ENCODE measurements at regions not wholly inside any gene's neighbourhood (a gene's known extent, or its start where the extent isn't known, plus 50 kb on each side); places are given as distances from the start of the nearest gene placed in this dataset.

DNA sequence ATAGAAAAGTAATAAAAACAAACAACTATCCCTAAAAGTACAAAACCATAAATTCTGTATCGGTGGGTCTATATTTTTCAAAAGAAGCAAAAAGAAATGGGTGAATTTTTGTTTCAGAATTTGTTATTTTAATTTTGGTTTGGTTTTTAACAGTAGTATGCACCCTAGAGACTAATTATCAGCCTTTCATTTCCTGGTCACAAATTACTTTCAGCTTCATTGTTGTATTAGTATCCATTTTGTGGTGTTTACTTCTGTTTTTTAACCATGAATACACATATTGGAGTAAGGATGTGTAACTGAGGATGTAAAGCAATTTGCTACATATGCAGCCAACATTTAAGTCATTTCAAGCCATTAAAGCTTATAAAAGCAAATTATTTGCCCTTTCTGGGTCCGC, 97.8 kb downstream of the LUZP4 start:
- H3K4me3 Mint-ChIP-seq: no peak overlapping the region
- CTCF ChIA-PET: no interaction called here
- POLR2A ChIA-PET: no interaction called here
- H3K36me3 Mint-ChIP-seq: no peaks in the 10 kb centered on the region
- no peak for TF ChIP-seq ESRRA (CRISPR knock-in tag; IDR thresholded peaks at IDR 0.05; ENCODE audit: borderline replicate concordance)
- no peak for TF ChIP-seq FOXP1 (CRISPR knock-in tag; IDR thresholded peaks at IDR 0.05; ENCODE audit: borderline replicate concordance)
- peaks cover 2% of the 10 kb centered on the region; the same call in 1 of the 2 replicates for H3K4me1 Mint-ChIP-seq
- ATAC-seq: no peak
- DNase-seq (ENCODE audit: low spot score): no peak
- H3K27ac Mint-ChIP-seq: no peak overlapping the region
- H3K27me3 Mint-ChIP-seq (ENCODE audit: low read depth): no peaks in the 10 kb centered on the region; the same call in 1 of the 2 replicates
- H3K9me3 Mint-ChIP-seq: no peaks in the 10 kb centered on the region

GRCh38 chrX:115388879-115389278, 99.4 kb downstream of the LUZP4 start:
- POLR2A ChIA-PET: no interaction called here
- no peaks in the 10 kb centered on the region for H3K36me3 Mint-ChIP-seq
- H3K4me3 Mint-ChIP-seq: no peak overlapping the region
- no peaks in the 10 kb centered on the region; the same call in 1 of the 2 replicates for H3K27me3 Mint-ChIP-seq (ENCODE audit: low read depth)
- H3K4me1 Mint-ChIP-seq: peaks cover 2% of the 10 kb centered on the region; the same call in 1 of the 2 replicates
- no peaks in the 10 kb centered on the region for H3K9me3 Mint-ChIP-seq
- TF ChIP-seq FOXK1 (CRISPR knock-in tag; IDR thresholded peaks at IDR 0.05) (no peak), ZNF232 (CRISPR knock-in tag; IDR thresholded peaks at IDR 0.05) (no peak), JAZF1 (CRISPR knock-in tag; IDR thresholded peaks at IDR 0.05) (no peak), ZNF423 (CRISPR knock-in tag; IDR thresholded peaks at IDR 0.05) (no peak), ATF1 (CRISPR knock-in tag; IDR thresholded peaks at IDR 0.05) (no peak)
- TF ChIP-seq, protein P1, sequence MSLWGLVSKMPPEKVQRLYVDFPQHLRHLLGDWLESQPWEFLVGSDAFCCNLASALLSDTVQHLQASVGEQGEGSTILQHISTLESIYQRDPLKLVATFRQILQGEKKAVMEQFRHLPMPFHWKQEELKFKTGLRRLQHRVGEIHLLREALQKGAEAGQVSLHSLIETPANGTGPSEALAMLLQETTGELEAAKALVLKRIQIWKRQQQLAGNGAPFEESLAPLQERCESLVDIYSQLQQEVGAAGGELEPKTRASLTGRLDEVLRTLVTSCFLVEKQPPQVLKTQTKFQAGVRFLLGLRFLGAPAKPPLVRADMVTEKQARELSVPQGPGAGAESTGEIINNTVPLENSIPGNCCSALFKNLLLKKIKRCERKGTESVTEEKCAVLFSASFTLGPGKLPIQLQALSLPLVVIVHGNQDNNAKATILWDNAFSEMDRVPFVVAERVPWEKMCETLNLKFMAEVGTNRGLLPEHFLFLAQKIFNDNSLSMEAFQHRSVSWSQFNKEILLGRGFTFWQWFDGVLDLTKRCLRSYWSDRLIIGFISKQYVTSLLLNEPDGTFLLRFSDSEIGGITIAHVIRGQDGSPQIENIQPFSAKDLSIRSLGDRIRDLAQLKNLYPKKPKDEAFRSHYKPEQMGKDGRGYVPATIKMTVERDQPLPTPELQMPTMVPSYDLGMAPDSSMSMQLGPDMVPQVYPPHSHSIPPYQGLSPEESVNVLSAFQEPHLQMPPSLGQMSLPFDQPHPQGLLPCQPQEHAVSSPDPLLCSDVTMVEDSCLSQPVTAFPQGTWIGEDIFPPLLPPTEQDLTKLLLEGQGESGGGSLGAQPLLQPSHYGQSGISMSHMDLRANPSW (CRISPR knock-in tag; conservative IDR thresholded peaks at IDR 0.05; ENCODE audit: low read depth): no peak
- TF ChIP-seq, protein P2, sequence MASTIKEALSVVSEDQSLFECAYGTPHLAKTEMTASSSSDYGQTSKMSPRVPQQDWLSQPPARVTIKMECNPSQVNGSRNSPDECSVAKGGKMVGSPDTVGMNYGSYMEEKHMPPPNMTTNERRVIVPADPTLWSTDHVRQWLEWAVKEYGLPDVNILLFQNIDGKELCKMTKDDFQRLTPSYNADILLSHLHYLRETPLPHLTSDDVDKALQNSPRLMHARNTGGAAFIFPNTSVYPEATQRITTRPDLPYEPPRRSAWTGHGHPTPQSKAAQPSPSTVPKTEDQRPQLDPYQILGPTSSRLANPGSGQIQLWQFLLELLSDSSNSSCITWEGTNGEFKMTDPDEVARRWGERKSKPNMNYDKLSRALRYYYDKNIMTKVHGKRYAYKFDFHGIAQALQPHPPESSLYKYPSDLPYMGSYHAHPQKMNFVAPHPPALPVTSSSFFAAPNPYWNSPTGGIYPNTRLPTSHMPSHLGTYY (CRISPR knock-in tag; IDR thresholded peaks at IDR 0.05): no peak
- CTCF ChIA-PET: no interaction called here
- H3K27ac Mint-ChIP-seq: no peak overlapping the region
- no peak for DNase-seq (ENCODE audit: low spot score)
- no peak for ATAC-seq

GRCh38 chrX:115390078-115390477, 100.6 kb downstream of the LUZP4 start:
- no peak for TF ChIP-seq NFYB (CRISPR knock-in tag; conservative IDR thresholded peaks at IDR 0.05; ENCODE audit: low read depth)
- TF ChIP-seq USF2 (CRISPR knock-in tag; IDR thresholded peaks at IDR 0.05): no peak
- TF ChIP-seq ZNF138 (CRISPR knock-in tag; conservative IDR thresholded peaks at IDR 0.05): no peak
- no peak for TF ChIP-seq TEAD4 (CRISPR knock-in tag; IDR thresholded peaks at IDR 0.05)
- no peak for TF ChIP-seq JAZF1 (CRISPR knock-in tag; IDR thresholded peaks at IDR 0.05)
- no peak for TF ChIP-seq FOXK1 (CRISPR knock-in tag; IDR thresholded peaks at IDR 0.05)
- no peak for TF ChIP-seq ZNF512 (CRISPR knock-in tag; IDR thresholded peaks at IDR 0.05; ENCODE audit: borderline replicate concordance)
- TF ChIP-seq ELF4 (CRISPR knock-in tag; IDR thresholded peaks at IDR 0.05; ENCODE audit: low read depth): no peak
- ChIA-PET POLR2A (no interaction called here), CTCF (no interaction called here)
- no peaks in the 10 kb centered on the region for H3K36me3 Mint-ChIP-seq
- DNase-seq (ENCODE audit: low spot score) (no peak), ATAC-seq (no peak)
- H3K4me1 Mint-ChIP-seq: peaks cover 2% of the 10 kb centered on the region; the same call in 1 of the 2 replicates
- H3K4me3 Mint-ChIP-seq: no peak overlapping the region
- H3K27ac Mint-ChIP-seq: no peak overlapping the region
- H3K9me3 Mint-ChIP-seq: no peaks in the 10 kb centered on the region
- no peaks in the 10 kb centered on the region; the same call in none of the 2 replicates for H3K27me3 Mint-ChIP-seq (ENCODE audit: low read depth)

All from WTC11 (cell line).